ENCODE measurements at regions not wholly inside any gene's neighbourhood (a gene's known extent, or its start where the extent isn't known, plus 50 kb on each side); places are given as distances from the start of the nearest gene placed in this dataset.

GRCh38 chr9:100848726-100849125 lies 179.8 kb upstream of the PLPPR1 start (continued):
- TF ChIP-seq ZNF543 (CRISPR knock-in tag; IDR thresholded peaks at IDR 0.05), result no peak

- H3K9me3 ChIP-seq (ENCODE audit: low read length), result no peaks in the 10 kb centered on the region
- no peaks in the 10 kb centered on the region for H3K4me1 ChIP-seq (ENCODE audit: insufficient read depth, low read length)
- intact Hi-C loops (cut with micrococcal nuclease; ENCODE audit: unreplicated experiment), result no loop called here
- TF ChIP-seq JUND (CRISPR knock-in tag; IDR thresholded peaks at IDR 0.05), result no peak
- no peak for TF ChIP-seq IRF2 (CRISPR knock-in tag; IDR thresholded peaks at IDR 0.05)
- TF ChIP-seq CSRNP1 (CRISPR knock-in tag; IDR thresholded peaks at IDR 0.05), result no peak
- no peak for TF ChIP-seq NFYC (CRISPR knock-in tag; IDR thresholded peaks at IDR 0.05)
- TF ChIP-seq SMAD3 (CRISPR knock-in tag; IDR thresholded peaks at IDR 0.05), result no peak
- no peak overlapping the region for H3K4me3 ChIP-seq (replicated peaks in 1 of 3; ENCODE audit: insufficient read depth in 1 of 3, low read depth in 2 of 3, low read length in 3 of 3)
- DNase-seq (ENCODE audit: low spot score) (no peak), FAIRE-seq (no peak), ATAC-seq (no peak)
- no peaks in the 10 kb centered on the region for H3K79me2 ChIP-seq (ENCODE audit: insufficient read depth, low read length)
- no peaks in the 10 kb centered on the region for H3K36me3 ChIP-seq (replicated peaks in 1 of 2; ENCODE audit: control insufficient read depth in 1 of 2, insufficient read depth in 2 of 2, low read length in 2 of 2)
- H3K27me3 ChIP-seq (ENCODE audit: control insufficient read depth in 1 of 2, insufficient read depth in 2 of 2, low read length in 2 of 2), result no peaks in the 10 kb centered on the region
- no peak overlapping the region for H2AFZ ChIP-seq (ENCODE audit: low read length)
- BruUV-seq (replicated peaks), result no TSS peak
- CTCF ChIA-PET (ENCODE audit: low intra/inter-chr PET ratio, low total read pairs), result no interaction called here
- H3K4me2 ChIP-seq (ENCODE audit: low read depth, low read length), result no peak overlapping the region
- H3K27ac ChIP-seq (ENCODE audit: extremely low read length, insufficient read depth, low read length), result no peak overlapping the region
- POLR2A ChIA-PET, result no interaction called here
- 0% methylated on average over 4 of the region's 4 CpGs for WGBS (ENCODE audit: low lambda C conversion rate)
- H3K9ac ChIP-seq (ENCODE audit: insufficient read depth, low read depth, low read length), result no peak overlapping the region
- H4K20me1 ChIP-seq (ENCODE audit: insufficient read depth, low read length), result no peaks in the 10 kb centered on the region
- in situ Hi-C loops (cut with HindIII; ENCODE audit: extremely low pct_ligation_motif_present, low pct_unique_long_range_greater_than_20kb), result no loop called here
Measured at GRCh38 chr9:100852088-100852487, 176.4 kb upstream of the PLPPR1 start.

- no peaks in the 10 kb centered on the region for H3K79me2 ChIP-seq (ENCODE audit: insufficient read depth, low read length)
- no peaks in the 10 kb centered on the region for H3K27me3 ChIP-seq (ENCODE audit: control insufficient read depth in 1 of 2, insufficient read depth in 2 of 2, low read length in 2 of 2)
- TF ChIP-seq ATF7 (IDR thresholded peaks at IDR 0.05) (peak; percentile 93), ATF7 (CRISPR knock-in tag; IDR thresholded peaks at IDR 0.05) (no peak), MAFG (CRISPR knock-in tag; IDR thresholded peaks at IDR 0.05) (no peak), CREB1 (IDR thresholded peaks at IDR 0.05) (peak; percentile 5; the same call in 1 of the 2 replicates), CREB1 (CRISPR knock-in tag; IDR thresholded peaks at IDR 0.05) (no peak), LRRFIP1 (CRISPR knock-in tag; conservative IDR thresholded peaks at IDR 0.05) (no peak)
- H2AFZ ChIP-seq (ENCODE audit: low read length), result no peak overlapping the region
- in situ Hi-C loops (cut with HindIII; ENCODE audit: extremely low pct_ligation_motif_present, low pct_unique_long_range_greater_than_20kb) (no loop called here), intact Hi-C loops (cut with micrococcal nuclease; ENCODE audit: unreplicated experiment) (no loop called here)
- H4K20me1 ChIP-seq (ENCODE audit: insufficient read depth, low read length), result no peaks in the 10 kb centered on the region
- no peak for DNase-seq (ENCODE audit: low spot score)
- ChIA-PET CTCF (ENCODE audit: low intra/inter-chr PET ratio, low total read pairs) (no interaction called here), POLR2A (no interaction called here)
- no peaks in the 10 kb centered on the region for H3K36me3 ChIP-seq (replicated peaks in 1 of 2; ENCODE audit: control insufficient read depth in 1 of 2, insufficient read depth in 2 of 2, low read length in 2 of 2)
- no peak overlapping the region for H3K9ac ChIP-seq (ENCODE audit: insufficient read depth, low read depth, low read length)
- no peak overlapping the region for H3K4me2 ChIP-seq (ENCODE audit: low read depth, low read length)
- FAIRE-seq, result no peak
- no peak overlapping the region for H3K27ac ChIP-seq (ENCODE audit: extremely low read length, insufficient read depth, low read length)
- no TSS peak for BruUV-seq (replicated peaks)
- no peaks in the 10 kb centered on the region for H3K9me3 ChIP-seq (ENCODE audit: low read length)
- H3K4me3 ChIP-seq (replicated peaks in 1 of 3; ENCODE audit: insufficient read depth in 1 of 3, low read depth in 2 of 3, low read length in 3 of 3), result no peak overlapping the region
- ATAC-seq, result no peak
- 2% methylated on average over 3 of the region's 3 CpGs for WGBS (ENCODE audit: low lambda C conversion rate)
- H3K4me1 ChIP-seq (ENCODE audit: insufficient read depth, low read length), result no peaks in the 10 kb centered on the region
Measured at GRCh38 chr9:100856238-100856637, 172.3 kb upstream of the PLPPR1 start.

Measured in HepG2 (cell line).